ENCODE measurements at regions not wholly inside any gene's neighbourhood (a gene's known extent, or its start where the extent isn't known, plus 50 kb on each side); places are given as distances from the start of the nearest gene placed in this dataset.

GRCh38 chrX:66915893-66916292 is 277.0 kb upstream of the EDA2R start:
- TF ChIP-seq, protein P1, sequence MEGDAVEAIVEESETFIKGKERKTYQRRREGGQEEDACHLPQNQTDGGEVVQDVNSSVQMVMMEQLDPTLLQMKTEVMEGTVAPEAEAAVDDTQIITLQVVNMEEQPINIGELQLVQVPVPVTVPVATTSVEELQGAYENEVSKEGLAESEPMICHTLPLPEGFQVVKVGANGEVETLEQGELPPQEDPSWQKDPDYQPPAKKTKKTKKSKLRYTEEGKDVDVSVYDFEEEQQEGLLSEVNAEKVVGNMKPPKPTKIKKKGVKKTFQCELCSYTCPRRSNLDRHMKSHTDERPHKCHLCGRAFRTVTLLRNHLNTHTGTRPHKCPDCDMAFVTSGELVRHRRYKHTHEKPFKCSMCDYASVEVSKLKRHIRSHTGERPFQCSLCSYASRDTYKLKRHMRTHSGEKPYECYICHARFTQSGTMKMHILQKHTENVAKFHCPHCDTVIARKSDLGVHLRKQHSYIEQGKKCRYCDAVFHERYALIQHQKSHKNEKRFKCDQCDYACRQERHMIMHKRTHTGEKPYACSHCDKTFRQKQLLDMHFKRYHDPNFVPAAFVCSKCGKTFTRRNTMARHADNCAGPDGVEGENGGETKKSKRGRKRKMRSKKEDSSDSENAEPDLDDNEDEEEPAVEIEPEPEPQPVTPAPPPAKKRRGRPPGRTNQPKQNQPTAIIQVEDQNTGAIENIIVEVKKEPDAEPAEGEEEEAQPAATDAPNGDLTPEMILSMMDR (IDR thresholded peaks at IDR 0.05): no peak
- TF ChIP-seq POLR2A (IDR thresholded peaks at IDR 0.05): no peak
